Prostate gland (tissue), 2 donors: ENCODE measurements at regions not wholly inside any gene's neighbourhood (a gene's known extent, or its start where the extent isn't known, plus 50 kb on each side); places are given as distances from the start of the nearest gene placed in this dataset.

Experiments
- CTCF ChIP-seq, 4 experiments: fragments of 200-600 bp in 2 of 4; fragments of 450-650 bp in 2 of 4; sonication (generic) in 2 of 4; IDR thresholded peaks; 1 replicate in 3 of 4; 2 replicates in 1 of 4; pipeline ENCODE4 v1.5.1; 2016 to 2019; ENCODE audit warnings: antibody characterized with exemption in 4 of 4, mild to moderate bottlenecking in 2 of 4, moderate library complexity in 2 of 4
- POLR2A ChIP-seq: fragments of 450-650 bp; IDR thresholded peaks from one replicate; pipeline ENCODE4 v1.6.1; 2016; ENCODE audit warnings: antibody characterized with exemption, mild to moderate bottlenecking

- TF ChIP-seq CTCF (IDR thresholded peaks at IDR 0.05) (no peak), POLR2A (no peak)
Measured at GRCh38 chr7:116441534-116441933, 58.0 kb upstream of the CAV2 start.
